ENCODE measurements at regions not wholly inside any gene's neighbourhood (a gene's known extent, or its start where the extent isn't known, plus 50 kb on each side); places are given as distances from the start of the nearest gene placed in this dataset.

DNA sequence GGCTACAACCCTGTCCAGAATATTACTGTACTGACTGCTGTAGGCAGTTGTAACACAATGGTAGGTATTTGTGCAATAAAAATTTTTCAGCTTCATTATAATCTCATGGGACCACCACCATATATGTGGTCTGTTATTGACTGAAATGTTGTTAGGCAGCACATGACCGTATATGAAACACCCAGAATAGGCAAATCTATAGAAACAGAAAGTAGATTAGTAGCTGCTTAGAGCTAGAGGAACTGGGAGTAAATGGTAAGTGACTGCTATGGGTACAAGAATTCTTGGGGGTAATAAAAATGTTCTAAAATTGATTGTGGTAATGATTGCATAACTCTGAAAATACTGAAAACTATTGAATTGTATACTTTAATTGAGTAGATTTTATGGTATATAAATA, 185.7 kb downstream of the ESM1 start:
- no peak for TF ChIP-seq CEBPB (IDR thresholded peaks at IDR 0.05)
- TF ChIP-seq, protein P1, sequence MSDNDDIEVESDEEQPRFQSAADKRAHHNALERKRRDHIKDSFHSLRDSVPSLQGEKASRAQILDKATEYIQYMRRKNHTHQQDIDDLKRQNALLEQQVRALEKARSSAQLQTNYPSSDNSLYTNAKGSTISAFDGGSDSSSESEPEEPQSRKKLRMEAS (IDR thresholded peaks at IDR 0.05) = no peak
- no peak for TF ChIP-seq EGR1 (IDR thresholded peaks at IDR 0.05)
- no peak for TF ChIP-seq NFIC (IDR thresholded peaks at IDR 0.05)
- no peak for TF ChIP-seq TEAD4 (IDR thresholded peaks at IDR 0.05)
- TF ChIP-seq CREB1 (IDR thresholded peaks at IDR 0.05; ENCODE audit: low read depth) = no peak

GRCh38 chr5:54795777-54796176, 189.6 kb downstream of the ESM1 start:
- TF ChIP-seq NFIC (IDR thresholded peaks at IDR 0.05) = no peak
- no peak for TF ChIP-seq EP300 (IDR thresholded peaks at IDR 0.05; ENCODE audit: borderline replicate concordance)
- no peak for TF ChIP-seq TEAD4 (IDR thresholded peaks at IDR 0.05)
- TF ChIP-seq REST (IDR thresholded peaks at IDR 0.05; ENCODE audit: low read depth) = no peak
- TF ChIP-seq YY1 (IDR thresholded peaks at IDR 0.05; ENCODE audit: low read depth) = no peak
- TF ChIP-seq EGR1 (IDR thresholded peaks at IDR 0.05) = no peak
- TF ChIP-seq, protein P2, sequence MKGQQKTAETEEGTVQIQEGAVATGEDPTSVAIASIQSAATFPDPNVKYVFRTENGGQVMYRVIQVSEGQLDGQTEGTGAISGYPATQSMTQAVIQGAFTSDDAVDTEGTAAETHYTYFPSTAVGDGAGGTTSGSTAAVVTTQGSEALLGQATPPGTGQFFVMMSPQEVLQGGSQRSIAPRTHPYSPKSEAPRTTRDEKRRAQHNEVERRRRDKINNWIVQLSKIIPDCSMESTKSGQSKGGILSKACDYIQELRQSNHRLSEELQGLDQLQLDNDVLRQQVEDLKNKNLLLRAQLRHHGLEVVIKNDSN (IDR thresholded peaks at IDR 0.05) = no peak
- no peak for TF ChIP-seq RAD21 (IDR thresholded peaks at IDR 0.05; ENCODE audit: low read depth)
- no peak for TF ChIP-seq FOXM1 (IDR thresholded peaks at IDR 0.05; ENCODE audit: borderline replicate concordance, low read depth)

GRCh38 chr5:54795284-54795683, 190.1 kb downstream of the ESM1 start:
- no peak for TF ChIP-seq REST (IDR thresholded peaks at IDR 0.05; ENCODE audit: low read depth)
- no peak for TF ChIP-seq CREB1 (IDR thresholded peaks at IDR 0.05; ENCODE audit: low read depth)
- TF ChIP-seq ZBTB7A (IDR thresholded peaks at IDR 0.05; ENCODE audit: low read depth) = no peak
- TF ChIP-seq, protein P1 (IDR thresholded peaks at IDR 0.05) = no peak
- TF ChIP-seq CEBPB (IDR thresholded peaks at IDR 0.05) = no peak
- no peak for TF ChIP-seq TEAD4 (IDR thresholded peaks at IDR 0.05)
- TF ChIP-seq NFIC (IDR thresholded peaks at IDR 0.05) = no peak
- no peak for TF ChIP-seq EGR1 (IDR thresholded peaks at IDR 0.05)
- no peak for TF ChIP-seq YY1 (IDR thresholded peaks at IDR 0.05; ENCODE audit: low read depth)
- TF ChIP-seq RAD21 (IDR thresholded peaks at IDR 0.05; ENCODE audit: low read depth) = no peak
- TF ChIP-seq FOXM1 (IDR thresholded peaks at IDR 0.05; ENCODE audit: borderline replicate concordance, low read depth) = no peak
- no peak for TF ChIP-seq TAF1 (IDR thresholded peaks at IDR 0.05; ENCODE audit: low read depth)
- TF ChIP-seq EP300 (IDR thresholded peaks at IDR 0.05; ENCODE audit: borderline replicate concordance) = no peak

DNA sequence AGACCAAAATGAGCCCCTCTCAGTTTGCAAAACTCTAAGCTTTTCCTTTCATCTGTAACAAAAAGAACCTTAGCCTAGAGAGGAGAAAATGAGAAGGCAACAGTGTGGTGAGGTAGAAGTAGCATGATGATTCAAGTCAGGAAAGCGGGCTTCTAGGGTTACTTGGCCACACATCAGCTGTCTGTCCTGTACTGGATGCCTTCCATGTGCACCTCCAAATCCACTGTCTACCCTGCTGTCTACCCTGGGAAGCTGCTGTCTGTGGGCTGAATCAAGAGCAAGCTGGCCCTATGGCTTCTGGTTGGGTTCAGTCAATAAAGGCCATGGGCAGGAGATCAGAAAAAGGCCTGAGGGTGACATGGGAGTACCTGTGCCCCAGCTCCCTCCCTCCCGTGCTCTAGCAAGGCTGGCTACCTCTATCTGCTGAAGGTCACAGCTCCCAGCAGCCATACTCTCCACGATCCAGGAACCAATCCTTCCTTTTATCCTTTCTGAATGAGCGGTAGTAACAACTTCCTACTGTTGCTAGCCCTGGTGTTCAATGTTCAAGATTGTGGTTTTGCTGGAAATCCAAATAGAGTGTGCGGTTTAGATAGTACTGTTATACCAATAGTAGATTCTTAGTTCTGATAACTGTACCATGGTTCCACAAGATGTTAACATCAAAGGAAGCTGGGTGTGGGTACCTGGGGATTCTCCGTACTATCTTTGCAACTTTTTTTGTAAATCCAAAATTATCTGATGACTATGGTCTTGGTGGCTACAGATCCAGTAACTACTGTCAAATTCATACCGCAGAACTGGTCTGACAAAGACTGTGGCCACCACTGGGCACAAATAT, 191.0 kb downstream of the ESM1 start:
- no peak for TF ChIP-seq ZBTB7A (IDR thresholded peaks at IDR 0.05; ENCODE audit: low read depth)
- no peak for TF ChIP-seq FOXM1 (IDR thresholded peaks at IDR 0.05; ENCODE audit: borderline replicate concordance, low read depth)
- TF ChIP-seq, protein P2 (IDR thresholded peaks at IDR 0.05) = no peak
- TF ChIP-seq YY1 (IDR thresholded peaks at IDR 0.05; ENCODE audit: low read depth) = no peak
- no peak for TF ChIP-seq EP300 (IDR thresholded peaks at IDR 0.05; ENCODE audit: borderline replicate concordance)
- TF ChIP-seq NFIC (IDR thresholded peaks at IDR 0.05) = no peak
- no peak for TF ChIP-seq CEBPB (IDR thresholded peaks at IDR 0.05)
- TF ChIP-seq EGR1 (IDR thresholded peaks at IDR 0.05) = no peak
- no peak for TF ChIP-seq TEAD4 (IDR thresholded peaks at IDR 0.05)
- no peak for TF ChIP-seq TCF12 (IDR thresholded peaks at IDR 0.05; ENCODE audit: low read depth)
- no peak for TF ChIP-seq TAF1 (IDR thresholded peaks at IDR 0.05; ENCODE audit: low read depth)
- TF ChIP-seq RAD21 (IDR thresholded peaks at IDR 0.05; ENCODE audit: low read depth) = no peak
- TF ChIP-seq, protein P1 (IDR thresholded peaks at IDR 0.05) = no peak
- TF ChIP-seq REST (IDR thresholded peaks at IDR 0.05; ENCODE audit: low read depth) = no peak
- TF ChIP-seq CREB1 (IDR thresholded peaks at IDR 0.05; ENCODE audit: low read depth) = no peak
